Stimulated activated CD4-positive, alpha-beta T cell treated with anti-CD3 and anti-CD28 coated beads, Interleukin-15, amount 100 ng/mL, for 48 hours (primary cell): ENCODE measurements at regions not wholly inside any gene's neighbourhood (a gene's known extent, or its start where the extent isn't known, plus 50 kb on each side); places are given as distances from the start of the nearest gene placed in this dataset.

Source experiments
- DNase-seq, 2 donors: peaks; one replicate each; pipeline ENCODE4 v3.0.0-alpha.2; 2020; ENCODE audit warnings: low read depth in 2 of 2

GRCh38 chr9:86893811-86894490 is 53.4 kb downstream of the GAS1 start:
- no peak for DNase-seq

- no peak for DNase-seq
These were observed 54.7 kb downstream of the GAS1 start for GRCh38 chr9:86892576-86892975.

- DNase-seq, result no peak
These were observed 55.3 kb downstream of the GAS1 start for GRCh38 chr9:86891886-86892437.

GRCh38 chr9:86891091-86891490 is 56.2 kb downstream of the GAS1 start:
- DNase-seq, result no peak

- no peak for DNase-seq
These were observed 62.1 kb downstream of the GAS1 start for GRCh38 chr9:86885232-86885631.

GRCh38 chr9:86876621-86877196 is 70.6 kb downstream of the GAS1 start:
- DNase-seq, result no peak

- DNase-seq, result no peak
These were observed 78.7 kb downstream of the GAS1 start for GRCh38 chr9:86868616-86869015.

- DNase-seq, result no peak
These were observed 79.4 kb downstream of the GAS1 start for GRCh38 chr9:86867804-86868313.

- no peak for DNase-seq
These were observed 81.4 kb downstream of the GAS1 start for GRCh38 chr9:86865952-86866351.

- no peak for DNase-seq
These were observed 87.3 kb downstream of the GAS1 start for GRCh38 chr9:86860006-86860405.

- DNase-seq, result no peak
These were observed 88.2 kb downstream of the GAS1 start for GRCh38 chr9:86859056-86859455.

GRCh38 chr9:86858009-86858408 is 89.3 kb downstream of the GAS1 start:
- DNase-seq, result no peak

GRCh38 chr9:86856259-86856658 is 91.0 kb downstream of the GAS1 start:
- DNase-seq, result no peak

- DNase-seq, result no peak
These were observed 92.3 kb downstream of the GAS1 start for GRCh38 chr9:86854898-86855523.

- no peak for DNase-seq
These were observed 100.7 kb downstream of the GAS1 start for GRCh38 chr9:86846656-86847055.

- DNase-seq, result no peak
These were observed 104.1 kb downstream of the GAS1 start for GRCh38 chr9:86843206-86843605.

GRCh38 chr9:86842573-86842972 is 104.7 kb downstream of the GAS1 start:
- no peak for DNase-seq

GRCh38 chr9:86839522-86839921 is 107.8 kb downstream of the GAS1 start:
- no peak for DNase-seq

- DNase-seq, result no peak
These were observed 108.5 kb downstream of the GAS1 start for GRCh38 chr9:86838519-86839497.

GRCh38 chr9:86837345-86837744 is 110.0 kb downstream of the GAS1 start:
- no peak for DNase-seq

GRCh38 chr9:86836797-86837196 is 110.5 kb downstream of the GAS1 start:
- no peak for DNase-seq

GRCh38 chr9:86836266-86836665 is 111.0 kb downstream of the GAS1 start:
- no peak for DNase-seq
